ENCODE measurements at regions not wholly inside any gene's neighbourhood (a gene's known extent, or its start where the extent isn't known, plus 50 kb on each side); places are given as distances from the start of the nearest gene placed in this dataset.
A peak's percentile ranks its signal among the peaks of the same experiment; 100 is the strongest.

DNA sequence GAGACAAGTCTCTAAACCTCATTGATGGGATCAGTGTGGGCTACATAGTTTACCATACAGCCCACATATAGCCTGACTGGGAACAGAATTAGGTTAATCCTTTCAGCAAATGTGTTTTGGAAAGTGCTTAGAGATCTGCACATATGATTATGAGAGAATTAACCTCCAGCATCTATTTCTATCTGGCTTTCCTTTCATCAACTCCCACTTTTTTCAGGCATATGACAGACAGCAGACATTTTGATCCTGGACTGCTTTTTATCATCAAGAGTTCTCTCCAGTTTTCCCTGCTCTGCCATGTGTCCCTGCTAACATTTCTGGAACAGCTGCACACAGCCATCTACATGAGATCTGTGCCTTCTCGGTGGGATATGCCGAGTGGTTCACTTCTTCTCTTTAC is 139.5 kb upstream of the LRP1B start:
- no peaks in the 10 kb centered on the region for H3K36me3 ChIP-seq (ENCODE audit: control insufficient read depth, low read length)
- H3K27me3 ChIP-seq (ENCODE audit: control insufficient read depth, low read length): no peaks in the 10 kb centered on the region
- no peak overlapping the region for H3K27ac ChIP-seq (ENCODE audit: low read depth, low read length)
- no peaks in the 10 kb centered on the region for H3K9me3 ChIP-seq (ENCODE audit: control insufficient read depth, insufficient read depth, low read length)
- no peaks in the 10 kb centered on the region for H3K79me2 ChIP-seq (ENCODE audit: control insufficient read depth, low read length)
- H4K20me1 ChIP-seq (ENCODE audit: control insufficient read depth, insufficient read depth, low read depth, low read length): no peaks in the 10 kb centered on the region
- H3F3A ChIP-seq (ENCODE audit: control insufficient read depth, insufficient read depth): no peaks in the 10 kb centered on the region
- no peak overlapping the region for H3K4me2 ChIP-seq (ENCODE audit: low read length)
- no peaks in the 10 kb centered on the region for H3K4me1 ChIP-seq (ENCODE audit: control insufficient read depth, low read length)
- H3K4me3 ChIP-seq (ENCODE audit: low read length): no peak overlapping the region
- no peaks in the 10 kb centered on the region for H3K9me2 ChIP-seq (replicated peaks; ENCODE audit: control insufficient read depth, low read length)
- TF ChIP-seq, protein P1, sequence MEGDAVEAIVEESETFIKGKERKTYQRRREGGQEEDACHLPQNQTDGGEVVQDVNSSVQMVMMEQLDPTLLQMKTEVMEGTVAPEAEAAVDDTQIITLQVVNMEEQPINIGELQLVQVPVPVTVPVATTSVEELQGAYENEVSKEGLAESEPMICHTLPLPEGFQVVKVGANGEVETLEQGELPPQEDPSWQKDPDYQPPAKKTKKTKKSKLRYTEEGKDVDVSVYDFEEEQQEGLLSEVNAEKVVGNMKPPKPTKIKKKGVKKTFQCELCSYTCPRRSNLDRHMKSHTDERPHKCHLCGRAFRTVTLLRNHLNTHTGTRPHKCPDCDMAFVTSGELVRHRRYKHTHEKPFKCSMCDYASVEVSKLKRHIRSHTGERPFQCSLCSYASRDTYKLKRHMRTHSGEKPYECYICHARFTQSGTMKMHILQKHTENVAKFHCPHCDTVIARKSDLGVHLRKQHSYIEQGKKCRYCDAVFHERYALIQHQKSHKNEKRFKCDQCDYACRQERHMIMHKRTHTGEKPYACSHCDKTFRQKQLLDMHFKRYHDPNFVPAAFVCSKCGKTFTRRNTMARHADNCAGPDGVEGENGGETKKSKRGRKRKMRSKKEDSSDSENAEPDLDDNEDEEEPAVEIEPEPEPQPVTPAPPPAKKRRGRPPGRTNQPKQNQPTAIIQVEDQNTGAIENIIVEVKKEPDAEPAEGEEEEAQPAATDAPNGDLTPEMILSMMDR (IDR thresholded peaks at IDR 0.05; ENCODE audit: low read depth, low read length, poor library complexity, severe bottlenecking): no peak
- TF ChIP-seq EZH2phosphoT487 (IDR thresholded peaks at IDR 0.05; ENCODE audit: borderline replicate concordance, low read length): no peak

DNA sequence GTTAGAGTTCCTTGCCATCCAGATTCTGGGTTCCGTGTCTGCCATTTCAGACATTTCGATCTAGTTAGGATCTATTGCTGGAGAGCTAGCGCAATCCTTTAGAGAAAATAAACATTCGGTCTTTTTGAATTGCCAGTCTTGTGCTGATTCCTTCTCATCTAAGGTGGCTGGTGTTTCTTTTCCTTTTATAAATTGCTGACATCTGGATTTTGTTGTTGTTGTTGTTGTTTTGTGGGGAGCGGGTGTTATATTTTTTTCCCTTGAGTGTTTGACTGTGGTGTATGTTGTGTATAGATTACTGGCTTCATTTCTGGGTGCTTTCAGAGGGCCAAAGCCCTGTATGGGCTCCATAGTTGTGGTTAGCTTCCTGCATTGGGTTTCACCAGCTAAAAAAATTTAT is 128.5 kb upstream of the LRP1B start:
- Histone ChIP-seq H3K27me3 (ENCODE audit: control insufficient read depth, low read length) (no peaks in the 10 kb centered on the region; the same call in 1 of the 2 replicates), H3K79me2 (ENCODE audit: control insufficient read depth, low read length) (no peaks in the 10 kb centered on the region), H3K4me2 (ENCODE audit: low read length) (no peak overlapping the region), H3K4me1 (ENCODE audit: control insufficient read depth, low read length) (peaks cover 5% of the 10 kb centered on the region), H3F3A (ENCODE audit: control insufficient read depth, insufficient read depth) (no peaks in the 10 kb centered on the region; the same call in 1 of the 2 replicates), H3K9me3 (ENCODE audit: control insufficient read depth, insufficient read depth, low read length) (no peaks in the 10 kb centered on the region), H3K4me3 (ENCODE audit: low read length) (no peak overlapping the region), H3K9me2 (replicated peaks; ENCODE audit: control insufficient read depth, low read length) (no peaks in the 10 kb centered on the region), H4K20me1 (ENCODE audit: control insufficient read depth, insufficient read depth, low read depth, low read length) (no peaks in the 10 kb centered on the region), H3K36me3 (ENCODE audit: control insufficient read depth, low read length) (no peaks in the 10 kb centered on the region), H3K27ac (ENCODE audit: low read depth, low read length) (no peak overlapping the region)
- no peak for TF ChIP-seq EZH2phosphoT487 (IDR thresholded peaks at IDR 0.05; ENCODE audit: borderline replicate concordance, low read length)
- TF ChIP-seq, protein P1 (IDR thresholded peaks at IDR 0.05; ENCODE audit: low read depth, low read length, poor library complexity, severe bottlenecking): no peak

DNA sequence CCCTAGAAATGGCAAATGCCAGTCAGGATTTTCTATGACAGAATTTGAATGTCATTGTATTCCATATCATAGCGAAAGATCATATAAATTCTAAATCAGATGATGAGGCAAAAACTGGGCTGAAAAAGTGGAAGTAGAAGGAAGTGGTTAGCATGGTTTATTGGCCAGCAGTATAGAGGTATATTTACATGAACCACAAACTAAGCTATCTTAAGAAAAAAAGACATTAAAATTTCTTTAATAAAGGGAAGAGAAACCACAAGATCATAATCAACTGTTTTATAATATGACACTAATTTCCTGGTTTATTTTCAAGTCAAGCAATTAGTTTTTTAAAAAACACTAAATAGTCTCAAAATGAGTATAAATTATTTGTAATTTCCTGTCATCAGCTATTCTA is 123.2 kb upstream of the LRP1B start:
- peak overlapping the region; percentile 22; the same call in 1 of the 2 replicates for H3K4me2 ChIP-seq (ENCODE audit: low read length)
- peaks cover 19% of the 10 kb centered on the region for H3K4me1 ChIP-seq (ENCODE audit: control insufficient read depth, low read length)
- H3K79me2 ChIP-seq (ENCODE audit: control insufficient read depth, low read length): no peaks in the 10 kb centered on the region
- H3K4me3 ChIP-seq (ENCODE audit: low read length): no peak overlapping the region
- no peaks in the 10 kb centered on the region for H3K9me3 ChIP-seq (ENCODE audit: control insufficient read depth, insufficient read depth, low read length)
- no peak for TF ChIP-seq EZH2phosphoT487 (IDR thresholded peaks at IDR 0.05; ENCODE audit: borderline replicate concordance, low read length)
- TF ChIP-seq, protein P1 (IDR thresholded peaks at IDR 0.05; ENCODE audit: low read depth, low read length, poor library complexity, severe bottlenecking): no peak
- H3K36me3 ChIP-seq (ENCODE audit: control insufficient read depth, low read length): no peaks in the 10 kb centered on the region
- no peaks in the 10 kb centered on the region for H3K9me2 ChIP-seq (replicated peaks; ENCODE audit: control insufficient read depth, low read length)
- no peaks in the 10 kb centered on the region for H4K20me1 ChIP-seq (ENCODE audit: control insufficient read depth, insufficient read depth, low read depth, low read length)
- H3K27ac ChIP-seq (ENCODE audit: low read depth, low read length): 0 out of 2 replicates have a peak overlapping the region, but pooled peaks have one; percentile 15
- H3F3A ChIP-seq (ENCODE audit: control insufficient read depth, insufficient read depth): peaks cover 2% of the 10 kb centered on the region; the same call in 1 of the 2 replicates
- peaks cover 10% of the 10 kb centered on the region for H3K27me3 ChIP-seq (ENCODE audit: control insufficient read depth, low read length)

All from DOHH2 (cell line).